ENCODE measurements at regions not wholly inside any gene's neighbourhood (a gene's known extent, or its start where the extent isn't known, plus 50 kb on each side); places are given as distances from the start of the nearest gene placed in this dataset.

DNA sequence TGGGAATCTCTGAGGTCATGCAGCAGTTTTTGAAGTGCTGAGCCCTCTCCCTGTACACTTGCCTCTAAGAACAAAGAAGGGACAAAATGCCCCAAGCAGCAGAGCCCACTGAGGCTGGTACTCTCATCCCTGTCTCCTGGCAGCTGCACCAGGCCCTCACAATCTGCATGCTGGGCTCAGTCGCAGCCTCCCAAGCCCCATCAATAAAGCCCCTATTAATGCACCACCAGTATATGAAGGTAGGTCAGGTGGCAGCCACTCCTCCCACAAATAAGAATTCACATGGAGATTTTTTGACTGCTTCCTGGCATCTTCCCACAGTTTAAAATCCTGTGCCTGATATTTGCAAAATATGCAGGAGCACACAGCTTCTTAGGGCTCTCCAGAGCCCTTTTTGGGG is 181.2 kb upstream of the PALMD start:
- FAIRE-seq (no peak), DNase-seq (ENCODE audit: insufficient read length, low spot score) (no peak)
- TF ChIP-seq, protein P1, sequence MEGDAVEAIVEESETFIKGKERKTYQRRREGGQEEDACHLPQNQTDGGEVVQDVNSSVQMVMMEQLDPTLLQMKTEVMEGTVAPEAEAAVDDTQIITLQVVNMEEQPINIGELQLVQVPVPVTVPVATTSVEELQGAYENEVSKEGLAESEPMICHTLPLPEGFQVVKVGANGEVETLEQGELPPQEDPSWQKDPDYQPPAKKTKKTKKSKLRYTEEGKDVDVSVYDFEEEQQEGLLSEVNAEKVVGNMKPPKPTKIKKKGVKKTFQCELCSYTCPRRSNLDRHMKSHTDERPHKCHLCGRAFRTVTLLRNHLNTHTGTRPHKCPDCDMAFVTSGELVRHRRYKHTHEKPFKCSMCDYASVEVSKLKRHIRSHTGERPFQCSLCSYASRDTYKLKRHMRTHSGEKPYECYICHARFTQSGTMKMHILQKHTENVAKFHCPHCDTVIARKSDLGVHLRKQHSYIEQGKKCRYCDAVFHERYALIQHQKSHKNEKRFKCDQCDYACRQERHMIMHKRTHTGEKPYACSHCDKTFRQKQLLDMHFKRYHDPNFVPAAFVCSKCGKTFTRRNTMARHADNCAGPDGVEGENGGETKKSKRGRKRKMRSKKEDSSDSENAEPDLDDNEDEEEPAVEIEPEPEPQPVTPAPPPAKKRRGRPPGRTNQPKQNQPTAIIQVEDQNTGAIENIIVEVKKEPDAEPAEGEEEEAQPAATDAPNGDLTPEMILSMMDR (IDR thresholded peaks at IDR 0.05; ENCODE audit: insufficient read depth, missing control alignments): no peak

DNA sequence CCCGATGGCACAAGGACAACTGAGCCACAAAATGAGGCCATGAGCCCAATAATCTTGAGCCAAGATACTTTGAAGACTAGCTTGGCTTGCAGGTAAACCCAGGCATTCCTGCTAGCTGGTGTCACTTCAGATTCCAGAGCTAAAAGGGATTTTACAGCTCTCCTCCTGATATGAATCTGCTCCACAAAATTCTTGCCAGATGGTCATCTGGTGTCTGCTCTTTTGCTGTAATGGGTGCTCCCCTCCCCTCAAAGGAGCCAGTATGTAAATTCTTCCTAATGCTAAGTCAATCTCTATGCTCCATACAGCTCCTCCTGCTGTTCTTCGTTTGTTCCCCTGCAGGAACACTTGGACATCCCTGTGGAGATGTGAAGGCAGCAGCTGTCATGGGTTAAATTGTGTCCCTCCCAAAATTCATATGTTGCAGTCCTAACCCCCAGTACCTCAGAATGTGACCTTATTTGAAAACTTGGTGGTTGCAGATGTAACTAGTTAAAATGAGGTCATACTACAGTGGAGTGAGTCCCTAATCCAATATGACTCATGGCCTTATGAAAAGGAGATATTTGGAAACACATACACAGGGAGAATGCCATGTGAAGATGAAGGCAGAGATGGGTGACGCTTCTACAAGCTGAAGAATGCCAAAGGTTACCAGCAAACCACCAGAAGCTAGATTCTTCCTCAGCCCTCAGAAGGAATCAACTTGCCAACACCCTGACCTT is 180.6 kb upstream of the PALMD start:
- FAIRE-seq (peak; percentile 84), DNase-seq (ENCODE audit: insufficient read length, low spot score) (peak; percentile 32)
- TF ChIP-seq, protein P1 (IDR thresholded peaks at IDR 0.05; ENCODE audit: insufficient read depth, missing control alignments): peak; percentile 29

DNA sequence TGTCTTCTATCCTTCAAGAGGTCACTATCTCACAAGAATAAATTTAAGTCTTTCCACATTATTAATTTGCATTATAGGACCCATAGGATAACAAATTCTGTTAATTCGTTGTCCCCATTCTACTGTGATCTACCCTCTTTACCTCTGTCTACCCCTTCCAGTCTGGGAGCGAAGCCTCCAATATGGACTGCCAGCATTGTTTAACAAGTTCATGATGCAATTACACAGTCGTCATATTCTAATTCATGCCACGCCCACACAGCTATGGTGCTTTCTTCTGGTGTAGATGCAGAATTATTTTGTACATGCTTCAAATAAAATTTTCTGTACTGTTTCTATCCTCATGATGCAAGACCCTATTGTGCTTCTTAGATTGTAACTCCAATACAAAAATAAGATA is 178.3 kb upstream of the PALMD start:
- TF ChIP-seq, protein P1 (IDR thresholded peaks at IDR 0.05; ENCODE audit: insufficient read depth, missing control alignments): no peak
- FAIRE-seq: peak; percentile 77
- DNase-seq (ENCODE audit: insufficient read length, low spot score): no peak

DNA sequence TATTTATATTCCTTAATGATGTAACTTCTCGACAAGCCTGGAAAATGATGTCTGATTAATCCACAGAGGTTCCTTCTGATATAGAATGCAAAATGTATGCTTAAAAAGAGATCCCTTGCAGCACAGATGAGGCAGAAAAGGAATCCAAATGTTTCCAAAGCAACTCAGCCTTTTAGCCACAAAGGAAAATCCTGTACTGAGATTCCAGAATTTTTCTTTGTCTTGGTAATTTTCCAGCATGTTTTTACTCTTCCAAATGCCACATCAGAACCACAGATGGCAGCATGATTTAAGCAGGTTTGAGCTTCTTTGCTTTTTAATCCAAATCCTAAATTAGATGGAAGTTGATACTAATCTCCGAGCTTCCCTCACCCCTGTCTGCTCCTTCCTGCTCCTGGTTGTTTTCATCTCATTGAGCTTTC is 176.4 kb upstream of the PALMD start:
- FAIRE-seq (peak; percentile 98), DNase-seq (ENCODE audit: insufficient read length, low spot score) (peak; percentile 32)
- TF ChIP-seq, protein P1 (IDR thresholded peaks at IDR 0.05; ENCODE audit: insufficient read depth, missing control alignments): no peak

DNA sequence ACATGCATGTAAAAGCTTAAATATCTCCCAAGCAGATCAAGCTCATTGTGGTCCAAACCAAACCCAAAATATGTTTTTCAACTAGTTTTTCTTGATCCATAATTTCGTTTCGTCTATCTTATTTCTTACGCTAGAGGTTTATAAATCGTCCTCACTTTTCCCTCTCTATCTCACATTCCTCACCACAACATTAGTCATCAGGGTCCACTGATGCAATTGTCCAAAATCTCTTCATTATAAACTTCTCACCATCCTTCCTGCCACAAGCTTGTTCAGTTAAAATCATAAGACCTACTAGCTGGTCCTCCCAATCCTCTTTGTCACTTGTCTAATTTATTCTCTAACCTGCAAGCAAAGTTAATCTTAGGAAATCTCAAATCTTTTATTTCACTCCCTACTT is 173.0 kb upstream of the PALMD start:
- TF ChIP-seq, protein P1 (IDR thresholded peaks at IDR 0.05; ENCODE audit: insufficient read depth, missing control alignments): no peak
- DNase-seq (ENCODE audit: insufficient read length, low spot score) (no peak), FAIRE-seq (no peak)

DNA sequence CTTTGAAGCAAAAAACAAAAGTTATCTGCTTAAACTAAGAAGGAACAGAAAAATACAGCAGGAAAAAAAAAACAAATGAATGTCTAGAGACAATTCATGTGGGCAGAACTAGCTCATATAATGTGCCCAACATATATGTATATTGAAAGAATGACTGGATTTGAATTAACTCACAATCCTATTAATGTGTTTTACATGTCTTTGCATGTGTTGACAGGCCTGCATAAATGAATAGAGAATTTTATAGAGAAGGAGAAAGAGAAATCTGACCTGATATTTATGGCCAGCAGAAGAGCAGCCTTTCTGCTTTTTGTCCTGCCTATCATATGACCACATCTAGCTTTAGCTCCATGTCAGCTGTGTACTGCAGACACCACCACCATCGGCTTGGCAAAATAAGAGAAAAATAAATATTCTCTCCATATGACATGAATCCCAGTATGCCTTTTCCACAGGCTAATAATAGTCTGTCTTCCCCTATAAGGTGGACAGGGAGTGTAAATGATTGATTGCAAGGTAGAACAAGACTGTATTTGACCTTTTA is 171.5 kb upstream of the PALMD start:
- TF ChIP-seq, protein P1 (IDR thresholded peaks at IDR 0.05; ENCODE audit: insufficient read depth, missing control alignments): no peak
- no peak for DNase-seq (ENCODE audit: insufficient read length, low spot score)
- no peak for FAIRE-seq

DNA sequence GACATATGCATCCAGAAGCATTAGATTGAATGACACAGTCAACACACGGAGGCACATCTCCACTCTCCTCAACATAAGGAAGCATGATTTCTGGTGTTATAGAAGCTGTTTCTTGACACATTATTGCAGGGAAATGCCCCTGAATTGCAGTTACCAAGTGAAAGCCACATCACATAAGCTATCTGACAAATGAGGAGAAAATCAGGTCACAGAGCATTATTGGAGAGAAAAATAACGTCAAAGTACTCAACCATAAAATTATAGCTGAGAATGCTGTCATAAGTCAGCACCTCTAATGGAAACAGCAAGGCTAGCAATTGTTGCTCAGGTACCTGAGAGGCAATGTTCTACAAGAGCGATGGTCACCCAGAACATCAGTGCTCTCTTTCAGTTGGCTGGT is 169.9 kb upstream of the PALMD start:
- DNase-seq (ENCODE audit: insufficient read length, low spot score) (no peak), FAIRE-seq (no peak)
- TF ChIP-seq, protein P1 (IDR thresholded peaks at IDR 0.05; ENCODE audit: insufficient read depth, missing control alignments): no peak
